HepG2 (cell line): ENCODE measurements at regions not wholly inside any gene's neighbourhood (a gene's known extent, or its start where the extent isn't known, plus 50 kb on each side); places are given as distances from the start of the nearest gene placed in this dataset.

Experiments
- ATAC-seq: fragments of 200-7000 bp; cut with Tn5 transposase; 3 replicates; pipeline ENCODE4 v1.9.1; 2020; ENCODE audit warnings: mild to moderate bottlenecking, moderate library complexity
- BruUV-seq: library from RNA; stranded (reverse); fragments of 400-500 nt; replicated peaks from 2 replicates; lab custom pipeline; 2021; lab: Mats Ljungman, UMichigan
- CTCF ChIA-PET: fragments of 300-600 bp; formaldehyde crosslinking; extraction: SDS; loops from one replicate; lab custom pipeline; 2021; ENCODE audit warnings: low total read pairs, inconsistent platforms, low intra/inter-chr PET ratio; lab: Yijun Ruan, JAX
- POLR2A ChIA-PET: fragments of 350-600 bp; sonication (Branson Sonifier 250); formaldehyde crosslinking; loops from one replicate; lab custom pipeline; 2020; ENCODE audit warnings: antibody characterized with exemption, inconsistent platforms; lab: Yijun Ruan, JAX
- DNase-seq: peaks from one replicate; pipeline ENCODE4 v3.0.0-alpha.2; 2015; ENCODE audit warnings: low spot score
- FAIRE-seq: peaks from 3 replicates; lab custom pipeline; 2011; peaks lifted over from hg19 to GRCh38; lab: Jason Lieb, UNC
- H2AFZ ChIP-seq: one replicate; pipeline ENCODE4 v1.6.1; 2011; ENCODE audit warnings: low read length, inconsistent platforms
- H3K27ac ChIP-seq: fragments of 300-600 bp; 3 replicates; pipeline ENCODE4 v1.8.0; 2011; ENCODE audit warnings: mixed run types, mild to moderate bottlenecking, mixed read lengths, low read length, inconsistent platforms; ENCODE audit not compliant: insufficient read depth; ENCODE audit errors: extremely low read length
- H3K27me3 ChIP-seq, 2 experiments: fragments of 200-600 bp in 1 of 2; 2 replicates in 1 of 2; 3 replicates in 1 of 2; pipeline versions ENCODE4 v1.6.0 to v1.8.0; 2011; ENCODE audit warnings: low read length in 2 of 2, mild to moderate bottlenecking in 2 of 2, moderate library complexity in 2 of 2, inconsistent platforms in 1 of 2; ENCODE audit not compliant: insufficient read depth in 2 of 2, control insufficient read depth in 1 of 2
- H3K36me3 ChIP-seq, 2 experiments: fragments of 200-600 bp in 1 of 2; replicated peaks in 1 of 2; 2 replicates in 1 of 2; 3 replicates in 1 of 2; pipeline versions ENCODE4 v1.5.1 to v1.8.0; 2011; ENCODE audit warnings: low read length in 2 of 2, inconsistent platforms in 1 of 2; ENCODE audit not compliant: insufficient read depth in 2 of 2, control insufficient read depth in 1 of 2
- H3K4me1 ChIP-seq: 2 replicates; pipeline ENCODE4 v1.5.1; 2012; ENCODE audit warnings: low read length, inconsistent platforms; ENCODE audit not compliant: insufficient read depth
- H3K4me2 ChIP-seq: 2 replicates; pipeline ENCODE4 v1.6.0; 2011; ENCODE audit warnings: low read depth, low read length, inconsistent platforms
- H3K4me3 ChIP-seq, 3 experiments: fragments of 200-600 bp in 1 of 3; sonication (generic), shearing (Covaris generic) in 1 of 3; replicated peaks in 1 of 3; 2 replicates each; pipeline ENCODE4 v1.5.1; 2011 to 2016; ENCODE audit warnings: low read length in 3 of 3, inconsistent platforms in 2 of 3, low read depth in 2 of 3, mild to moderate bottlenecking in 2 of 3, control low read depth in 1 of 3, mixed read lengths in 1 of 3; ENCODE audit not compliant: insufficient read depth in 1 of 3
- H3K79me2 ChIP-seq: one replicate; pipeline ENCODE4 v1.6.1; 2011; ENCODE audit warnings: low read length, inconsistent platforms; ENCODE audit not compliant: insufficient read depth
- H3K9ac ChIP-seq: 2 replicates; pipeline ENCODE4 v1.6.0; 2011; ENCODE audit warnings: mild to moderate bottlenecking, low read depth, low read length, inconsistent platforms; ENCODE audit not compliant: insufficient read depth
- H3K9me3 ChIP-seq: 2 replicates; pipeline ENCODE4 v1.5.1; 2012; ENCODE audit warnings: mild to moderate bottlenecking, low read length
- H4K20me1 ChIP-seq: 2 replicates; pipeline ENCODE4 v1.6.0; 2011; ENCODE audit warnings: inconsistent platforms, mild to moderate bottlenecking, low read length, moderate library complexity; ENCODE audit not compliant: insufficient read depth
- CBFB ChIP-seq: sonication (generic); formaldehyde crosslinking; IDR thresholded peaks from 2 replicates; pipeline ENCODE4 v1.4.0; 2020; ENCODE audit warnings: missing genetic modification reagents
- GLMP ChIP-seq: sonication (generic); formaldehyde crosslinking; IDR thresholded peaks from 2 replicates; pipeline ENCODE4 v1.9.0; 2021; ENCODE audit warnings: missing genetic modification reagents, mild to moderate bottlenecking, borderline replicate concordance
- MIER2 ChIP-seq: IDR thresholded peaks from 2 replicates; pipeline ENCODE4 v1.6.1; 2016; ENCODE audit warnings: missing biosample characterization, missing genetic modification reagents
- NR2F2 ChIP-seq: IDR thresholded peaks from 2 replicates; pipeline ENCODE4 v1.6.1; 2012; ENCODE audit warnings: low read depth, inconsistent platforms, borderline replicate concordance
- REST ChIP-seq, 2 experiments: IDR thresholded peaks; 2 replicates each; pipeline ENCODE4 v1.6.1; 2011 to 2012; ENCODE audit warnings: low read length in 2 of 2, borderline replicate concordance in 1 of 2, low read depth in 1 of 2, mild to moderate bottlenecking in 1 of 2, moderate library complexity in 1 of 2
- ZNF280D ChIP-seq: sonication (generic); formaldehyde crosslinking; IDR thresholded peaks from 2 replicates; pipeline ENCODE4 v1.5.1; 2020; ENCODE audit warnings: mild to moderate bottlenecking, missing genetic modification reagents
- WGBS: methylation state at CpG from one replicate; pipeline ENCODE4 v1.1.6; 2017; ENCODE audit warnings: low lambda C conversion rate; 5-methylcytosine and 5-hydroxymethylcytosine counted together
- in situ Hi-C: cut with HindIII; loops from 2 replicates; pipeline ENCODE4 v1.10.0; 2017; ENCODE audit warnings: low pct_unique_long_range_greater_than_20kb; ENCODE audit not compliant: extremely low pct_ligation_motif_present
- intact Hi-C: fragments of 100-400 bp; cut with micrococcal nuclease; formaldehyde crosslinking; loops from one replicate; pipeline ENCODE4 v1.10.0; 2022; ENCODE audit not compliant: unreplicated experiment

GRCh38 chr7:52355053-52355452 is 680.4 kb upstream of the POM121L12 start:
- 6% methylated on average over 3 of the region's 3 CpGs for WGBS
- H3K4me1 ChIP-seq: no peaks in the 10 kb centered on the region
- no peak overlapping the region for H3K9ac ChIP-seq
- no TSS peak for BruUV-seq
- no peak overlapping the region for H3K4me3 ChIP-seq
- intact Hi-C loops: no loop called here
- H3K27me3 ChIP-seq: no peaks in the 10 kb centered on the region
- ATAC-seq (no peak), DNase-seq (no peak), FAIRE-seq (no peak)
- no peaks in the 10 kb centered on the region for H3K79me2 ChIP-seq
- no peaks in the 10 kb centered on the region for H3K36me3 ChIP-seq
- CTCF ChIA-PET: no interaction called here
- TF ChIP-seq NR2F2 (no peak), CBFB (no peak), GLMP (no peak), MIER2 (CRISPR knock-in tag) (0 out of 2 replicates have a peak, but pooled peaks have one; percentile 42), ZNF280D (no peak), REST (IDR thresholded peaks at IDR 0.05; ENCODE audit: borderline replicate concordance in 1 of 2, low read depth in 1 of 2, low read length in 2 of 2) (peak; percentile 28 to 89)
- H2AFZ ChIP-seq: no peak overlapping the region
- no peak overlapping the region for H3K27ac ChIP-seq
- in situ Hi-C loops: no loop called here
- no peaks in the 10 kb centered on the region for H4K20me1 ChIP-seq
- peaks cover 44% of the 10 kb centered on the region for H3K9me3 ChIP-seq
- POLR2A ChIA-PET: no interaction called here
- H3K4me2 ChIP-seq: no peak overlapping the region
